ENCODE measurements at regions not wholly inside any gene's neighbourhood (a gene's known extent, or its start where the extent isn't known, plus 50 kb on each side); places are given as distances from the start of the nearest gene placed in this dataset.
"Not testable (repeated sequence)": the region's sequence is repeated elsewhere in the genome, so short reads cannot be mapped to it uniquely, and the experiment has no call there.

GRCh38 chr12:28063355-28063880, 90.9 kb upstream of the PTHLH start:
- DNase-seq = no peak

GRCh38 chr12:28065374-28065773, 92.8 kb upstream of the PTHLH start:
- no peak for DNase-seq

- DNase-seq = no peak
These were observed 93.5 kb upstream of the PTHLH start for GRCh38 chr12:28065889-28066630.

- DNase-seq = no peak
These were observed 94.3 kb upstream of the PTHLH start for GRCh38 chr12:28066879-28067278.

- DNase-seq = no peak
These were observed 95.9 kb upstream of the PTHLH start for GRCh38 chr12:28068467-28068866.

- DNase-seq = no peak
These were observed 107.0 kb upstream of the PTHLH start for GRCh38 chr12:28079539-28079938.

- DNase-seq = no peak
These were observed 108.2 kb upstream of the CCDC91 start for GRCh38 chr12:28082096-28082495.

- no peak for DNase-seq
These were observed 106.2 kb upstream of the CCDC91 start for GRCh38 chr12:28083840-28084678.

- DNase-seq = no peak
These were observed 103.6 kb upstream of the CCDC91 start for GRCh38 chr12:28086521-28087155.

GRCh38 chr12:28088566-28089272, 101.5 kb upstream of the CCDC91 start:
- no peak for DNase-seq

- DNase-seq = no peak
These were observed 100.9 kb upstream of the CCDC91 start for GRCh38 chr12:28089338-28089737.

GRCh38 chr12:28090835-28091234, 99.4 kb upstream of the CCDC91 start:
- DNase-seq = no peak

- no peak for DNase-seq
These were observed 97.9 kb upstream of the CCDC91 start for GRCh38 chr12:28092396-28092795.

- DNase-seq = no peak
These were observed 93.6 kb upstream of the CCDC91 start for GRCh38 chr12:28096649-28097048.

- DNase-seq = no peak
These were observed 93.0 kb upstream of the CCDC91 start for GRCh38 chr12:28097221-28097620.

- DNase-seq = not testable (repeated sequence)
These were observed 91.0 kb upstream of the CCDC91 start for GRCh38 chr12:28099245-28099644.

GRCh38 chr12:28099871-28100270, 90.4 kb upstream of the CCDC91 start:
- DNase-seq = no peak

- no peak for DNase-seq
These were observed 89.5 kb upstream of the CCDC91 start for GRCh38 chr12:28100717-28101116.

GRCh38 chr12:28104316-28104715, 85.9 kb upstream of the CCDC91 start:
- no peak for DNase-seq

GRCh38 chr12:28104903-28105864, 85.1 kb upstream of the CCDC91 start:
- no peak for DNase-seq

- no peak for DNase-seq
These were observed 82.6 kb upstream of the CCDC91 start for GRCh38 chr12:28107679-28108078.

- DNase-seq = no peak
These were observed 81.7 kb upstream of the CCDC91 start for GRCh38 chr12:28108599-28108998.

Data from stimulated activated CD4-positive, alpha-beta T cell treated with anti-CD3 and anti-CD28 coated beads, Interleukin-15, amount 100 ng/mL, for 24 hours (primary cell).